ENCODE measurements at regions not wholly inside any gene's neighbourhood (a gene's known extent, or its start where the extent isn't known, plus 50 kb on each side); places are given as distances from the start of the nearest gene placed in this dataset.
"Not testable (repeated sequence)": the region's sequence is repeated elsewhere in the genome, so short reads cannot be mapped to it uniquely, and the experiment has no call there.

DNA sequence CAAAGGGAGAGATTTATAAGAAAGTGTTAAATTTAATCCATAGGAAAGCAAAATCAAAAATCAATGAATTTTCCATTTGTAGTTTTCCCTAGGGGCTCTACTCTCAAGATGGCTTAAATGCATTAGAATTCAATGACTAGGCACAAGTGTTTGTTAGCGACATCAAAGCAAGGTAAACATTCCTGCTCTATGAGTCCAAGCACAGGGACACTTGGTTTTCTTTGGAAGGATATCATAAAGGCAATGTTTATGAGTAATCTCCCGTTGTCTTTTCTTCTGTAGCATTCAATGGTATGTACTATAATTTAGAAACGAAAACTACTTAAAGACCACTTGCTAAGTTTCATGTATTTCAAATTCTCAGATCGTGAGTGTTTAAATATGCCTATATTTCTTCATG is 54.8 kb upstream of the ZNF717 start:
- H3K4me3 ChIP-seq (ENCODE audit: low read length); H3K27me3 ChIP-seq (ENCODE audit: low read length); H2AFZ ChIP-seq (ENCODE audit: low read length); POLR2A ChIA-PET (ENCODE audit: unreplicated experiment); BruUV-seq (replicated peaks); H3K36me3 ChIP-seq (ENCODE audit: low read depth, low read length); H3K27ac ChIP-seq (ENCODE audit: low read length); H4K20me1 ChIP-seq (ENCODE audit: low read length); CTCF ChIA-PET; H3F3A ChIP-seq (ENCODE audit: low read length, unreplicated experiment); intact Hi-C loops (cut with micrococcal nuclease); H3K4me2 ChIP-seq (ENCODE audit: low read length); ATAC-seq; H3K4me1 ChIP-seq (ENCODE audit: insufficient read depth, low read length); H3K9me2 ChIP-seq (replicated peaks; ENCODE audit: low read length); H3K79me2 ChIP-seq (ENCODE audit: low read length); H3K9me3 ChIP-seq (ENCODE audit: low read length); H3K9ac ChIP-seq (ENCODE audit: low read length): not testable (repeated sequence)
- peak; percentile 29 for DNase-seq

DNA sequence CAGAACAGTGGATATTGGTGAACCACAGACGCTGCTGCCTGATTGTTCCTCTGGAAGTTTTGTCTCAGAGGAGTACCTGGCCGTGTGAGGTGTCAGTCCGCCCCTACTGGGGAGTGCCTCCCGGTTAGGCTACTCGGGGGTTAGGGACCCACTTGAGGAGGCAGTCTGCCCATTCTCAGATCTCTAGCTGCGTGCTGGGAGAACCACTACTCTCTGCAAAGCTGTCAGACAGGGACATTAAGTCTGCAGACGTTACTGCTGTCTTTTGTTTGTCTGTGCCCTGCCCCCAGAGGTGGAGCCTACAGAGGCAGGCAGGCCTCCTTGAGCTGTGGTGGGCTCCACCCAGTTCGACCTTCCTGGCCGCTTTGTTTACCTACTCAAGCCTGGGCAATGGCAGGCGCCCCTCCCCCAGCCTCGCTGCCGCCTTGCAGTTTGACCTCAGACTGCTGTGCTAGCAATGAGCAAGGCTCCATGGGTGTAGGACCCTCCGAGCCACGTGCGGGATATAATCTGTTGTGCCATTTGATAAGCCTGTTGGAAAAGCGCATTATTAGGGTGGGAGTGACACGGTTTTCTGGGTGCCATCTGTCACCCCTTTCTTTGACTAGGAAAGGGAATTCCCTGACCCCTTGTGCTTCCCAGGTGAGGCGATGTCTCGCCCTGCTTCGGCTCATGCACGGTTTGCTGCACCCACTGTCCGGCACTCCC is 65.1 kb upstream of the ZNF717 start:
- H3K27me3 ChIP-seq (ENCODE audit: low read length); H2AFZ ChIP-seq (ENCODE audit: low read length); DNase-seq; H4K20me1 ChIP-seq (ENCODE audit: low read length); H3K27ac ChIP-seq (ENCODE audit: low read length); H3K9ac ChIP-seq (ENCODE audit: low read length); ATAC-seq; H3K9me3 ChIP-seq (ENCODE audit: low read length); H3K4me3 ChIP-seq (ENCODE audit: low read length); BruUV-seq (replicated peaks); H3K9me2 ChIP-seq (replicated peaks; ENCODE audit: low read length); H3K36me3 ChIP-seq (ENCODE audit: low read depth, low read length); H3K4me1 ChIP-seq (ENCODE audit: insufficient read depth, low read length); H3K4me2 ChIP-seq (ENCODE audit: low read length); intact Hi-C loops (cut with micrococcal nuclease); POLR2A ChIA-PET (ENCODE audit: unreplicated experiment); H3K79me2 ChIP-seq (ENCODE audit: low read length); H3F3A ChIP-seq (ENCODE audit: low read length, unreplicated experiment); CTCF ChIA-PET: not testable (repeated sequence)

DNA sequence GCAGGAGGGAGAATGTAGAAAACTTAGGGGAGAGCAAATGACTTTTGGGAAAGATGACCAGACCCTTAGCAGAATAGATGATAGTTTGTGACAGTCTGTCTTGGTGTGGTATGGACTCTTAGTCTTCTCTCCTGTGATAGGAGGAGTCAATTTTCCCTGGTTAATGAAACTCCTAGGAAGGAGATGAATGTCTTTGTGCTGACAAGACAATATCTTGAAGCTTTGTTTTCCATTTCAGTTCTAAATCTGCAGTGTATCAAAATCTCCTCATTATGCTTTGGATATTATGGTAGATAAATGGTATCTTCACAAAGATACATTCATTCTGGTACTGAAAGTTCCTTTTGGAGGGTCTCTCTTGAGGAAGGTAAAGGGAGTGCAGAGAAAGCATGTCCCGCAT is 77.8 kb upstream of the ZNF717 start:
- H3K9ac ChIP-seq (ENCODE audit: low read length) = no peak overlapping the region
- H3K36me3 ChIP-seq (ENCODE audit: low read depth, low read length) = no peaks in the 10 kb centered on the region; the same call in 1 of the 2 replicates
- H3K9me2 ChIP-seq (replicated peaks; ENCODE audit: low read length) = no peaks in the 10 kb centered on the region
- no peaks in the 10 kb centered on the region for H4K20me1 ChIP-seq (ENCODE audit: low read length)
- H3K4me3 ChIP-seq (ENCODE audit: low read length) = no peak overlapping the region
- H3K27ac ChIP-seq (ENCODE audit: low read length) = no peak overlapping the region
- H2AFZ ChIP-seq (ENCODE audit: low read length) = no peak overlapping the region
- no peak for TF ChIP-seq EZH2 (IDR thresholded peaks at IDR 0.05; ENCODE audit: low read length, unreplicated experiment)
- no peak for TF ChIP-seq EZH2phosphoT487 (IDR thresholded peaks at IDR 0.05; ENCODE audit: borderline replicate concordance, low read length)
- TF ChIP-seq, protein P1, sequence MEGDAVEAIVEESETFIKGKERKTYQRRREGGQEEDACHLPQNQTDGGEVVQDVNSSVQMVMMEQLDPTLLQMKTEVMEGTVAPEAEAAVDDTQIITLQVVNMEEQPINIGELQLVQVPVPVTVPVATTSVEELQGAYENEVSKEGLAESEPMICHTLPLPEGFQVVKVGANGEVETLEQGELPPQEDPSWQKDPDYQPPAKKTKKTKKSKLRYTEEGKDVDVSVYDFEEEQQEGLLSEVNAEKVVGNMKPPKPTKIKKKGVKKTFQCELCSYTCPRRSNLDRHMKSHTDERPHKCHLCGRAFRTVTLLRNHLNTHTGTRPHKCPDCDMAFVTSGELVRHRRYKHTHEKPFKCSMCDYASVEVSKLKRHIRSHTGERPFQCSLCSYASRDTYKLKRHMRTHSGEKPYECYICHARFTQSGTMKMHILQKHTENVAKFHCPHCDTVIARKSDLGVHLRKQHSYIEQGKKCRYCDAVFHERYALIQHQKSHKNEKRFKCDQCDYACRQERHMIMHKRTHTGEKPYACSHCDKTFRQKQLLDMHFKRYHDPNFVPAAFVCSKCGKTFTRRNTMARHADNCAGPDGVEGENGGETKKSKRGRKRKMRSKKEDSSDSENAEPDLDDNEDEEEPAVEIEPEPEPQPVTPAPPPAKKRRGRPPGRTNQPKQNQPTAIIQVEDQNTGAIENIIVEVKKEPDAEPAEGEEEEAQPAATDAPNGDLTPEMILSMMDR (conservative IDR thresholded peaks at IDR 0.05; ENCODE audit: low read depth, low read length) = no peak
- H3K4me1 ChIP-seq (ENCODE audit: insufficient read depth, low read length) = no peaks in the 10 kb centered on the region
- no peaks in the 10 kb centered on the region for H3K79me2 ChIP-seq (ENCODE audit: low read length)
- intact Hi-C loops (cut with micrococcal nuclease) = no loop called here
- peaks cover 9% of the 10 kb centered on the region; the same call in 1 of the 2 replicates for H3K27me3 ChIP-seq (ENCODE audit: low read length)
- peaks cover 3% of the 10 kb centered on the region; the same call in 1 of the 2 replicates for H3K9me3 ChIP-seq (ENCODE audit: low read length)
- BruUV-seq (replicated peaks) = no TSS peak
- ChIA-PET CTCF (interaction anchor here (0.6 kb wide), 1 partner anchor 178 kb away, joined by 4 read pairs; no protein-coding TSS in a partner anchor), POLR2A (ENCODE audit: unreplicated experiment) (no interaction called here)
- no peak for ATAC-seq
- no peaks in the 10 kb centered on the region for H3F3A ChIP-seq (ENCODE audit: low read length, unreplicated experiment)
- no peak overlapping the region for H3K4me2 ChIP-seq (ENCODE audit: low read length)
- DNase-seq = no peak

DNA sequence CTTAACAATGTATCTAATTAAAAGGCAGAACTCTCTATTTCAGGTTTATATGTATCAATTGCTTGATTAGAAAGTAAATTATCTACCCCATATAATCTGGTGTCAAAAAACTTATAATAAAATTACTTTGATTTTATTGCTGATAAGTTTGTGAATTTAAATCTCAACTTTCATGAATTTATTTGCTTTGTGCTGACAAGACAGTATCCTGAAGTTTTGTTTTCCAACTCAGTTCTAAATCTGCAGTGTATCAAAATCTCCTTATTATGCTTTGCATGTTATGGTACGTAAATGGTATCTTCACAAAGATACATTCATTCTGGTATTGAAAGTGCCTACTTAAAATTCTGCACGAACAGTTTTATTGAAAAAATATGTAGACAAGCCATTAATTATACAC is 78.5 kb upstream of the ZNF717 start:
- POLR2A ChIA-PET (ENCODE audit: unreplicated experiment) = no interaction called here
- CTCF ChIA-PET = no interaction called here
- no peaks in the 10 kb centered on the region for H3F3A ChIP-seq (ENCODE audit: low read length, unreplicated experiment)

DNA sequence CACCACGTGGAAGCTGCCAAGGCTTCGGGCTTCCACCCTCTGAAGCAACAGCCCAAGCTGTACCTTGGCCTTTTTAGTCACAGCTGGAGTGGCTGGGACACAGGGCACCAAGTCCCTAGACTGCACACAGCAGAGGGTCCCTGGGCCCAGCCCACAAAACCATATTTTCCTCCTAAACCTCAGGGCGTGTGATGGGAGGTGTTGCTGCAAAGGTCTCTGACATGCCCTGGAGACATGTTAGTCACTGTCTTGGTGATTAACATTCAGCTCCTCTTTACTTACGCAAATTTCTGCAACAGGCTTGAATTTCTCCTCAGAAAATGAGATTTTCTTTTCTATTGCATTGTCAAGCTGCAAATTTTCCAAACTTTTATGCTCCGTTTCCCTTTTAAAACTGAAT is 98.4 kb upstream of the ZNF717 start:
- H3K9me2 ChIP-seq (replicated peaks; ENCODE audit: low read length); BruUV-seq (replicated peaks); H3F3A ChIP-seq (ENCODE audit: low read length, unreplicated experiment); H3K36me3 ChIP-seq (ENCODE audit: low read depth, low read length); intact Hi-C loops (cut with micrococcal nuclease); H3K4me1 ChIP-seq (ENCODE audit: insufficient read depth, low read length); H4K20me1 ChIP-seq (ENCODE audit: low read length); H3K4me3 ChIP-seq (ENCODE audit: low read length); H3K79me2 ChIP-seq (ENCODE audit: low read length); POLR2A ChIA-PET (ENCODE audit: unreplicated experiment); CTCF ChIA-PET; H3K9me3 ChIP-seq (ENCODE audit: low read length); ATAC-seq; H3K9ac ChIP-seq (ENCODE audit: low read length); H3K27me3 ChIP-seq (ENCODE audit: low read length); H3K27ac ChIP-seq (ENCODE audit: low read length); H2AFZ ChIP-seq (ENCODE audit: low read length); H3K4me2 ChIP-seq (ENCODE audit: low read length): not testable (repeated sequence)
- peak; percentile 3 for DNase-seq

More for the DNA sequence above, 78.5 kb upstream of the ZNF717 start:
- Histone ChIP-seq H3K9me2 (replicated peaks; ENCODE audit: low read length) (no peaks in the 10 kb centered on the region), H3K27me3 (ENCODE audit: low read length) (peaks cover 9% of the 10 kb centered on the region; the same call in 1 of the 2 replicates), H3K27ac (ENCODE audit: low read length) (no peak overlapping the region), H3K9me3 (ENCODE audit: low read length) (peaks cover 3% of the 10 kb centered on the region; the same call in 1 of the 2 replicates), H3K9ac (ENCODE audit: low read length) (no peak overlapping the region), H2AFZ (ENCODE audit: low read length) (no peak overlapping the region), H3K36me3 (ENCODE audit: low read depth, low read length) (no peaks in the 10 kb centered on the region; the same call in 1 of the 2 replicates), H3K4me3 (ENCODE audit: low read length) (no peak overlapping the region), H4K20me1 (ENCODE audit: low read length) (no peaks in the 10 kb centered on the region), H3K4me2 (ENCODE audit: low read length) (no peak overlapping the region), H3K4me1 (ENCODE audit: insufficient read depth, low read length) (no peaks in the 10 kb centered on the region), H3K79me2 (ENCODE audit: low read length) (no peaks in the 10 kb centered on the region)
- ATAC-seq = no peak
- intact Hi-C loops (cut with micrococcal nuclease) = no loop called here
- BruUV-seq (replicated peaks) = no TSS peak
- TF ChIP-seq, protein P1 (conservative IDR thresholded peaks at IDR 0.05; ENCODE audit: low read depth, low read length) = no peak
- TF ChIP-seq EZH2 (IDR thresholded peaks at IDR 0.05; ENCODE audit: low read length, unreplicated experiment) (no peak), EZH2phosphoT487 (IDR thresholded peaks at IDR 0.05; ENCODE audit: borderline replicate concordance, low read length) (no peak)
- no peak for DNase-seq
